IMR-90 (cell line): ENCODE measurements at regions not wholly inside any gene's neighbourhood (a gene's known extent, or its start where the extent isn't known, plus 50 kb on each side); places are given as distances from the start of the nearest gene placed in this dataset.

ENCODE experiments used
- ATAC-seq: fragments of 200-7000 bp; cut with Tn5 transposase; 2 replicates; pipeline ENCODE4 v1.9.1; 2020; ENCODE audit warnings: low read depth, mild to moderate bottlenecking, moderate library complexity
- BruUV-seq: library from RNA; stranded (reverse); fragments of 400-500 nt; replicated peaks from 2 replicates; lab custom pipeline; 2021; lab: Mats Ljungman, UMichigan
- CTCF ChIA-PET: fragments of 300-600 bp; formaldehyde crosslinking; extraction: SDS; loops from one replicate; lab custom pipeline; 2021; ENCODE audit warnings: antibody characterized with exemption; lab: Yijun Ruan, JAX
- POLR2A ChIA-PET: fragments of 300-600 bp; sonication (Branson Sonifier 250); formaldehyde crosslinking; loops from one replicate; lab custom pipeline; 2022; ENCODE audit warnings: antibody characterized with exemption; ENCODE audit not compliant: unreplicated experiment; lab: Charles Lee
- DNase-seq: peaks from one replicate; pipeline ENCODE4 v3.0.0; 2013
- H2AFZ ChIP-seq: replicated peaks from 2 replicates; pipeline ENCODE3; 2013; ENCODE audit warnings: low read length, mild to moderate bottlenecking; ENCODE audit not compliant: poor library complexity
- H2AK5ac ChIP-seq: 2 replicates; pipeline ENCODE4 v1.6.1; 2013; ENCODE audit warnings: low read depth, low read length, inconsistent platforms
- H2AK9ac ChIP-seq: replicated peaks from 2 replicates; pipeline ENCODE3; 2013; ENCODE audit warnings: mild to moderate bottlenecking, low read depth, low read length, moderate library complexity; ENCODE audit not compliant: poor library complexity
- H2BK120ac ChIP-seq: 2 replicates; pipeline ENCODE4 v1.6.1; 2013; ENCODE audit warnings: low read depth, low read length, inconsistent platforms
- H2BK15ac ChIP-seq: 3 replicates; pipeline ENCODE4 v1.6.1; 2013; ENCODE audit warnings: low read depth, low read length, inconsistent platforms
- H2BK20ac ChIP-seq: 2 replicates; pipeline ENCODE4 v1.6.1; 2013; ENCODE audit warnings: low read depth, mild to moderate bottlenecking, inconsistent platforms, low read length, moderate library complexity
- H2BK5ac ChIP-seq: 2 replicates; pipeline ENCODE4 v1.6.1; 2013; ENCODE audit warnings: mild to moderate bottlenecking, low read depth, low read length, inconsistent platforms; ENCODE audit not compliant: poor library complexity, severe bottlenecking
- H3K14ac ChIP-seq: replicated peaks from 2 replicates; pipeline ENCODE4 v1.6.1; 2013; ENCODE audit warnings: low read depth, low read length, inconsistent platforms
- H3K18ac ChIP-seq: 2 replicates; pipeline ENCODE4 v1.6.1; 2013; ENCODE audit warnings: low read depth, low read length, control low read depth
- H3K23ac ChIP-seq: 2 replicates; pipeline ENCODE4 v1.6.1; 2013; ENCODE audit warnings: low read depth, low read length, inconsistent platforms
- H3K27ac ChIP-seq: 2 replicates; pipeline ENCODE4 v1.5.1; 2013; ENCODE audit warnings: mild to moderate bottlenecking, control low read depth, low read length; ENCODE audit not compliant: insufficient read depth
- H3K27me3 ChIP-seq: 2 replicates; pipeline ENCODE4 v1.6.1; 2013; ENCODE audit warnings: low read length; ENCODE audit not compliant: control insufficient read depth, insufficient read depth
- H3K36me3 ChIP-seq: 2 replicates; pipeline ENCODE4 v1.6.1; 2013; ENCODE audit warnings: low read length, mixed read lengths; ENCODE audit not compliant: control insufficient read depth, insufficient read depth
- H3K4ac ChIP-seq: 2 replicates; pipeline ENCODE4 v1.6.1; 2013; ENCODE audit warnings: low read depth, low read length, inconsistent platforms
- H3K4me1 ChIP-seq: 2 replicates; pipeline ENCODE4 v1.6.1; 2013; ENCODE audit warnings: low read length, mixed read lengths; ENCODE audit not compliant: control insufficient read depth, insufficient read depth
- H3K4me2 ChIP-seq: 2 replicates; pipeline ENCODE4 v1.6.1; 2013; ENCODE audit warnings: low read depth, mild to moderate bottlenecking, control low read depth, low read length, moderate library complexity
- H3K4me3 ChIP-seq: 2 replicates; pipeline ENCODE4 v1.5.1; 2013; ENCODE audit warnings: low read depth, mild to moderate bottlenecking, control low read depth, low read length, moderate library complexity; ENCODE audit not compliant: insufficient read depth
- H3K56ac ChIP-seq: 2 replicates; pipeline ENCODE4 v1.6.1; 2013; ENCODE audit warnings: low read length, inconsistent platforms; ENCODE audit not compliant: insufficient read depth; ENCODE audit errors: extremely low read depth
- H3K79me1 ChIP-seq, 2 experiments: 2 replicates each; pipeline ENCODE4 v1.6.1; 2013; ENCODE audit warnings: low read length in 2 of 2, inconsistent platforms in 1 of 2, low read depth in 1 of 2
- H3K9ac ChIP-seq: 2 replicates; pipeline ENCODE4 v1.6.1; 2013; ENCODE audit warnings: low read depth, low read length, control low read depth
- H3K9me1 ChIP-seq: 2 replicates; pipeline ENCODE4 v1.6.1; 2013; ENCODE audit warnings: low read length, inconsistent platforms; ENCODE audit not compliant: insufficient read depth
- H3K9me3 ChIP-seq: 2 replicates; pipeline ENCODE4 v1.6.1; 2013; ENCODE audit warnings: low read length; ENCODE audit not compliant: control insufficient read depth, insufficient read depth
- H4K20me1 ChIP-seq: 2 replicates; pipeline ENCODE4 v1.6.1; 2013; ENCODE audit warnings: low read length, inconsistent platforms; ENCODE audit not compliant: insufficient read depth
- H4K5ac ChIP-seq: 2 replicates; pipeline ENCODE4 v1.6.1; 2013; ENCODE audit warnings: mild to moderate bottlenecking, low read depth, low read length, control low read depth
- H4K8ac ChIP-seq, 2 experiments: 2 replicates each; pipeline ENCODE4 v1.6.1; 2013; ENCODE audit warnings: low read depth in 2 of 2, low read length in 2 of 2, control low read depth in 1 of 2, inconsistent platforms in 1 of 2
- H4K91ac ChIP-seq: 2 replicates; pipeline ENCODE4 v1.6.1; 2013; ENCODE audit warnings: low read depth, low read length, inconsistent platforms; ENCODE audit not compliant: insufficient read depth
- BHLHE40 ChIP-seq: fragments of 150-350 bp; IDR thresholded peaks from 2 replicates; pipeline ENCODE4 v1.6.1; 2016; ENCODE audit warnings: mild to moderate bottlenecking, low read depth, low read length
- CHD1 ChIP-seq: IDR thresholded peaks from 2 replicates; pipeline ENCODE4 v1.6.1; 2012; ENCODE audit warnings: low read depth, low read length, improper control_type of control experiment
- FOS ChIP-seq: fragments of 150-350 bp; IDR thresholded peaks from 2 replicates; pipeline ENCODE4 v1.6.1; 2016; ENCODE audit warnings: low read depth, low read length
- MAFK ChIP-seq: IDR thresholded peaks from 2 replicates; pipeline ENCODE4 v1.6.1; 2012; ENCODE audit warnings: low read depth, low read length, improper control_type of control experiment
- MAZ ChIP-seq: IDR thresholded peaks from 2 replicates; pipeline ENCODE4 v1.6.1; 2012; ENCODE audit warnings: low read depth, mild to moderate bottlenecking, low read length, improper control_type of control experiment, moderate library complexity, borderline replicate concordance
- NFE2L2 ChIP-seq: fragments of 150-350 bp; IDR thresholded peaks from 2 replicates; pipeline ENCODE4 v1.6.1; 2016; ENCODE audit warnings: low read depth, mild to moderate bottlenecking, low read length
- POLR2A ChIP-seq: IDR thresholded peaks from 2 replicates; pipeline ENCODE4 v1.6.1; 2012; ENCODE audit warnings: mild to moderate bottlenecking, low read depth, low read length
- RCOR1 ChIP-seq: IDR thresholded peaks from 2 replicates; pipeline ENCODE4 v1.6.1; 2012; ENCODE audit warnings: mild to moderate bottlenecking, low read length, improper control_type of control experiment; ENCODE audit not compliant: insufficient replicate concordance
- RFX5 ChIP-seq: IDR thresholded peaks from 2 replicates; pipeline ENCODE4 v1.8.0; 2012; ENCODE audit warnings: low read depth, mild to moderate bottlenecking, low read length, moderate library complexity
- SMC3 ChIP-seq: fragments of 150-350 bp; IDR thresholded peaks from 2 replicates; pipeline ENCODE4 v1.6.1; 2016; ENCODE audit warnings: low read depth, mild to moderate bottlenecking, antibody characterized with exemption, low read length, moderate library complexity
- WGBS, 2 experiments: methylation state at CpG; one replicate each; pipeline versions ENCODE4 v1.1.5 to v1.1.7; 2013; ENCODE audit warnings: missing lambda C conversion rate in 2 of 2; ENCODE audit not compliant: insufficient read length in 1 of 2; ENCODE audit errors: extremely low coverage in 2 of 2; 5-methylcytosine and 5-hydroxymethylcytosine counted together
- dilution Hi-C: fragments of 300-500 bp; cut with HindIII; formaldehyde crosslinking; loops from one replicate; pipeline ENCODE4 v1.14.3; 2018; ENCODE audit warnings: low sequenced_read_pairs; ENCODE audit not compliant: unreplicated experiment
- in situ Hi-C: fragments of 300-500 bp; cut with MboI; formaldehyde crosslinking; loops from 3 replicates; pipeline ENCODE4 v1.14.3; 2019; ENCODE audit warnings: low sequenced_read_pairs, inconsistent platforms, mixed read lengths
- intact Hi-C: fragments of 100-400 bp; cut with micrococcal nuclease; formaldehyde crosslinking; loops from 2 replicates; pipeline ENCODE4 v1.10.0; 2022
- TF ChIP-seq, protein P1 (sequence below): fragments of 150-350 bp; IDR thresholded peaks from 2 replicates; pipeline ENCODE4 v1.6.1; 2016; ENCODE audit warnings: low read depth, mild to moderate bottlenecking, low read length, moderate library complexity, borderline replicate concordance
- TF ChIP-seq, protein P2 (sequence below): conservative IDR thresholded peaks from 2 replicates; pipeline ENCODE4 v1.5.1; 2012; ENCODE audit warnings: mild to moderate bottlenecking, low read depth, low read length, improper control_type of control experiment

DNA sequence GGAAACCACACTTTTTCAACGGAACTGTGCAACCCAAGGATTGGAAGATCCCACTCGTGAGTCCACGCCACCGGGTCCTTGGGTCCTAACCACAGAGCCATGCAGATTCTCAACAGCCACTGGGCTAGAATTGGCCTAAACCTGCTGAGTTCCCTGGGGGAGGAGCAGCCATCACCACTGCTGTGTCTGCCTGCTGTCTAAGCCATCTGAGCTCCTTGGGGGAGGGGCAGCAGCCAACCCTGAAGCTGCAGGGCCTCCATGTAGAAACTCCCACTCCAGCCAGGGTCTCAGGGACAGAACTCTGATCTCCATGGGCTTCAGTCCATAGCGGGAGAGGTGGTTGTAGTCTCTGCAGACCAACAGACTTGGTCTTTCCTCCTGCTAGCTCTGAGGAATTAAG lies 154.6 kb upstream of the VGLL2 start:
- H4K5ac ChIP-seq = no peak overlapping the region
- no peak overlapping the region for H2AK5ac ChIP-seq
- POLR2A ChIA-PET = no interaction called here
- no peak overlapping the region for H3K4me2 ChIP-seq
- intact Hi-C loops = no loop called here
- no peaks in the 10 kb centered on the region for H4K20me1 ChIP-seq
- H3K9ac ChIP-seq = no peak overlapping the region
- H2BK5ac ChIP-seq = no peak overlapping the region
- H4K91ac ChIP-seq = no peak overlapping the region
- no peaks in the 10 kb centered on the region for H3K36me3 ChIP-seq
- H3K9me1 ChIP-seq = no peaks in the 10 kb centered on the region
- H3K14ac ChIP-seq = no peak overlapping the region
- no peak overlapping the region for H3K4ac ChIP-seq
- H4K8ac ChIP-seq = no peak overlapping the region
- no peak overlapping the region for H3K56ac ChIP-seq
- BruUV-seq = no TSS peak
- no peaks in the 10 kb centered on the region for H3K4me1 ChIP-seq
- H3K79me1 ChIP-seq = no peaks in the 10 kb centered on the region
- H2AFZ ChIP-seq = no peak overlapping the region
- H2BK20ac ChIP-seq = no peak overlapping the region
- CTCF ChIA-PET = no interaction called here
- H3K18ac ChIP-seq = no peak overlapping the region
- no peaks in the 10 kb centered on the region for H3K27me3 ChIP-seq
- dilution Hi-C loops = no loop called here
- no peak overlapping the region for H2AK9ac ChIP-seq
- ATAC-seq = no peak
- H2BK120ac ChIP-seq = no peak overlapping the region
- H3K23ac ChIP-seq = no peak overlapping the region
- peaks cover 9% of the 10 kb centered on the region; the same call in 1 of the 2 replicates for H3K9me3 ChIP-seq
- DNase-seq = no peak
- no peak overlapping the region for H3K27ac ChIP-seq
- in situ Hi-C loops = no loop called here
- TF ChIP-seq, protein P1, sequence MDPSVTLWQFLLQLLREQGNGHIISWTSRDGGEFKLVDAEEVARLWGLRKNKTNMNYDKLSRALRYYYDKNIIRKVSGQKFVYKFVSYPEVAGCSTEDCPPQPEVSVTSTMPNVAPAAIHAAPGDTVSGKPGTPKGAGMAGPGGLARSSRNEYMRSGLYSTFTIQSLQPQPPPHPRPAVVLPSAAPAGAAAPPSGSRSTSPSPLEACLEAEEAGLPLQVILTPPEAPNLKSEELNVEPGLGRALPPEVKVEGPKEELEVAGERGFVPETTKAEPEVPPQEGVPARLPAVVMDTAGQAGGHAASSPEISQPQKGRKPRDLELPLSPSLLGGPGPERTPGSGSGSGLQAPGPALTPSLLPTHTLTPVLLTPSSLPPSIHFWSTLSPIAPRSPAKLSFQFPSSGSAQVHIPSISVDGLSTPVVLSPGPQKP = no peak
- TF ChIP-seq POLR2A = no peak
- TF ChIP-seq, protein P2, sequence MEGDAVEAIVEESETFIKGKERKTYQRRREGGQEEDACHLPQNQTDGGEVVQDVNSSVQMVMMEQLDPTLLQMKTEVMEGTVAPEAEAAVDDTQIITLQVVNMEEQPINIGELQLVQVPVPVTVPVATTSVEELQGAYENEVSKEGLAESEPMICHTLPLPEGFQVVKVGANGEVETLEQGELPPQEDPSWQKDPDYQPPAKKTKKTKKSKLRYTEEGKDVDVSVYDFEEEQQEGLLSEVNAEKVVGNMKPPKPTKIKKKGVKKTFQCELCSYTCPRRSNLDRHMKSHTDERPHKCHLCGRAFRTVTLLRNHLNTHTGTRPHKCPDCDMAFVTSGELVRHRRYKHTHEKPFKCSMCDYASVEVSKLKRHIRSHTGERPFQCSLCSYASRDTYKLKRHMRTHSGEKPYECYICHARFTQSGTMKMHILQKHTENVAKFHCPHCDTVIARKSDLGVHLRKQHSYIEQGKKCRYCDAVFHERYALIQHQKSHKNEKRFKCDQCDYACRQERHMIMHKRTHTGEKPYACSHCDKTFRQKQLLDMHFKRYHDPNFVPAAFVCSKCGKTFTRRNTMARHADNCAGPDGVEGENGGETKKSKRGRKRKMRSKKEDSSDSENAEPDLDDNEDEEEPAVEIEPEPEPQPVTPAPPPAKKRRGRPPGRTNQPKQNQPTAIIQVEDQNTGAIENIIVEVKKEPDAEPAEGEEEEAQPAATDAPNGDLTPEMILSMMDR = no peak
- no peak for TF ChIP-seq MAFK
- TF ChIP-seq RFX5 = no peak
- no peak for TF ChIP-seq BHLHE40
- no peak for TF ChIP-seq FOS
- no peak for TF ChIP-seq CHD1
- TF ChIP-seq SMC3 = no peak
- no peak for TF ChIP-seq RCOR1
- TF ChIP-seq MAZ = no peak
- no peak for TF ChIP-seq NFE2L2
- H2BK15ac ChIP-seq = no peak overlapping the region
- no CpG with 5 or more reads among the region's 5 CpGs for WGBS, 2 experiments
- no peak overlapping the region for H3K4me3 ChIP-seq
